HCT116 (cell line): ENCODE measurements at regions not wholly inside any gene's neighbourhood (a gene's known extent, or its start where the extent isn't known, plus 50 kb on each side); places are given as distances from the start of the nearest gene placed in this dataset.

ENCODE experiments used
- ELF1 ChIP-seq: IDR thresholded peaks from 2 replicates; pipeline ENCODE4 v1.6.1; 2012; ENCODE audit warnings: low read depth, borderline replicate concordance
- EZH2 ChIP-seq: fragments of 200-600 bp; sonication (generic); IDR thresholded peaks from 2 replicates; pipeline ENCODE4 v1.6.1; 2017; ENCODE audit warnings: antibody characterized with exemption, mixed run types
- JUND ChIP-seq: IDR thresholded peaks from 2 replicates; pipeline ENCODE4 v1.6.1; 2012
- POLR2A ChIP-seq: IDR thresholded peaks from 2 replicates; pipeline ENCODE4 v1.7.0; 2011; ENCODE audit warnings: borderline replicate concordance; ENCODE audit not compliant: insufficient read depth, insufficient read length; ENCODE audit errors: extremely low read depth
- POLR2AphosphoS5 ChIP-seq: IDR thresholded peaks from 2 replicates; pipeline ENCODE4 v1.6.1; 2011; ENCODE audit warnings: mild to moderate bottlenecking, low read depth, low read length, moderate library complexity
- RAD21 ChIP-seq: IDR thresholded peaks from 2 replicates; pipeline ENCODE4 v1.6.1; 2012; ENCODE audit warnings: low read depth, mild to moderate bottlenecking
- SIN3A ChIP-seq: IDR thresholded peaks from 2 replicates; pipeline ENCODE4 v1.6.1; 2012; ENCODE audit warnings: low read depth
- TCF7L2 ChIP-seq: IDR thresholded peaks from 2 replicates; pipeline ENCODE4 v1.7.0; 2011; ENCODE audit warnings: borderline replicate concordance, inconsistent platforms; ENCODE audit not compliant: insufficient read depth, insufficient read length; ENCODE audit errors: extremely low read depth
- YY1 ChIP-seq: IDR thresholded peaks from 2 replicates; pipeline ENCODE4 v1.6.1; 2011; ENCODE audit warnings: low read length, low read depth, moderate library complexity, mild to moderate bottlenecking; ENCODE audit not compliant: insufficient replicate concordance; ENCODE audit errors: extremely low read depth
- ZNF274 ChIP-seq: fragments of 200-500 bp; sonication (Bioruptor generic); IDR thresholded peaks from 2 replicates; pipeline ENCODE4 v1.6.1; 2014; ENCODE audit warnings: mild to moderate bottlenecking, low read depth, low read length, inconsistent platforms
- TF ChIP-seq, protein P1 (sequence below), 3 experiments: fragments of 200-600 bp in 1 of 3; sonication (generic) in 1 of 3; IDR thresholded peaks in 2 of 3; conservative IDR thresholded peaks in 1 of 3; 2 replicates each; pipeline ENCODE4 v1.5.1; 2012 to 2017; ENCODE audit warnings: low read depth in 2 of 3, low read length in 2 of 3, antibody characterized with exemption in 1 of 3, borderline replicate concordance in 1 of 3, control low read depth in 1 of 3, mild to moderate bottlenecking in 1 of 3, mixed read lengths in 1 of 3, mixed run types in 1 of 3, moderate library complexity in 1 of 3; ENCODE audit not compliant: insufficient read depth in 1 of 3
- TF ChIP-seq, protein P2 (sequence below): IDR thresholded peaks from 2 replicates; pipeline ENCODE4 v1.6.1; 2012; ENCODE audit warnings: low read depth
- TF ChIP-seq, protein P3 (sequence below): IDR thresholded peaks from 2 replicates; pipeline ENCODE4 v1.6.1; 2012

DNA sequence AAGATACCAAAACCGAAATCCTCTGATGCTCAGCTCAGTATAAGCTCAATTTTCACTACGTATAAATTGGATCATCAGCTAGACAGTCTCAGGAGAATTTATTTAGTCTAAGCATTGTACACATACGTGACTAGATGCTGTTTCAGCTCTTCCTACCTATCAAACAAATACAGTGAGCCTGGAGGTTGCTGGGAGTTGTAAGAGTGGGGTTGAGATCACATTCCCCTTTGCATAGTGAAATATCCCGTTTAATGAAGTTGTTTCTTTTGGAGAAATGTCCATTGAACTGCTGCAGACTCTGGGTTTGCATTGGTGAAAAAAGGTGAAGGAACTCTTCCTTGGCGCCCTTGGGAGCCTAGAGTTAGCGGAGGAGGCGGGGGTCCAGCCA, 68.9 kb upstream of the GJB6 start:
- TF ChIP-seq, protein P1, sequence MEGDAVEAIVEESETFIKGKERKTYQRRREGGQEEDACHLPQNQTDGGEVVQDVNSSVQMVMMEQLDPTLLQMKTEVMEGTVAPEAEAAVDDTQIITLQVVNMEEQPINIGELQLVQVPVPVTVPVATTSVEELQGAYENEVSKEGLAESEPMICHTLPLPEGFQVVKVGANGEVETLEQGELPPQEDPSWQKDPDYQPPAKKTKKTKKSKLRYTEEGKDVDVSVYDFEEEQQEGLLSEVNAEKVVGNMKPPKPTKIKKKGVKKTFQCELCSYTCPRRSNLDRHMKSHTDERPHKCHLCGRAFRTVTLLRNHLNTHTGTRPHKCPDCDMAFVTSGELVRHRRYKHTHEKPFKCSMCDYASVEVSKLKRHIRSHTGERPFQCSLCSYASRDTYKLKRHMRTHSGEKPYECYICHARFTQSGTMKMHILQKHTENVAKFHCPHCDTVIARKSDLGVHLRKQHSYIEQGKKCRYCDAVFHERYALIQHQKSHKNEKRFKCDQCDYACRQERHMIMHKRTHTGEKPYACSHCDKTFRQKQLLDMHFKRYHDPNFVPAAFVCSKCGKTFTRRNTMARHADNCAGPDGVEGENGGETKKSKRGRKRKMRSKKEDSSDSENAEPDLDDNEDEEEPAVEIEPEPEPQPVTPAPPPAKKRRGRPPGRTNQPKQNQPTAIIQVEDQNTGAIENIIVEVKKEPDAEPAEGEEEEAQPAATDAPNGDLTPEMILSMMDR (IDR thresholded peaks at IDR 0.05 in 2 of 3, conservative IDR thresholded peaks at IDR 0.05 in 1 of 3; ENCODE audit: borderline replicate concordance in 1 of 3, insufficient read depth in 1 of 3, low read depth in 2 of 3, low read length in 2 of 3) = no peak
- TF ChIP-seq JUND (no peak), SIN3A (no peak), ELF1 (no peak), ZNF274 (no peak), POLR2A (no peak), YY1 (no peak), EZH2 (no peak), POLR2AphosphoS5 (no peak), TCF7L2 (no peak), RAD21 (no peak)
- TF ChIP-seq, protein P2, sequence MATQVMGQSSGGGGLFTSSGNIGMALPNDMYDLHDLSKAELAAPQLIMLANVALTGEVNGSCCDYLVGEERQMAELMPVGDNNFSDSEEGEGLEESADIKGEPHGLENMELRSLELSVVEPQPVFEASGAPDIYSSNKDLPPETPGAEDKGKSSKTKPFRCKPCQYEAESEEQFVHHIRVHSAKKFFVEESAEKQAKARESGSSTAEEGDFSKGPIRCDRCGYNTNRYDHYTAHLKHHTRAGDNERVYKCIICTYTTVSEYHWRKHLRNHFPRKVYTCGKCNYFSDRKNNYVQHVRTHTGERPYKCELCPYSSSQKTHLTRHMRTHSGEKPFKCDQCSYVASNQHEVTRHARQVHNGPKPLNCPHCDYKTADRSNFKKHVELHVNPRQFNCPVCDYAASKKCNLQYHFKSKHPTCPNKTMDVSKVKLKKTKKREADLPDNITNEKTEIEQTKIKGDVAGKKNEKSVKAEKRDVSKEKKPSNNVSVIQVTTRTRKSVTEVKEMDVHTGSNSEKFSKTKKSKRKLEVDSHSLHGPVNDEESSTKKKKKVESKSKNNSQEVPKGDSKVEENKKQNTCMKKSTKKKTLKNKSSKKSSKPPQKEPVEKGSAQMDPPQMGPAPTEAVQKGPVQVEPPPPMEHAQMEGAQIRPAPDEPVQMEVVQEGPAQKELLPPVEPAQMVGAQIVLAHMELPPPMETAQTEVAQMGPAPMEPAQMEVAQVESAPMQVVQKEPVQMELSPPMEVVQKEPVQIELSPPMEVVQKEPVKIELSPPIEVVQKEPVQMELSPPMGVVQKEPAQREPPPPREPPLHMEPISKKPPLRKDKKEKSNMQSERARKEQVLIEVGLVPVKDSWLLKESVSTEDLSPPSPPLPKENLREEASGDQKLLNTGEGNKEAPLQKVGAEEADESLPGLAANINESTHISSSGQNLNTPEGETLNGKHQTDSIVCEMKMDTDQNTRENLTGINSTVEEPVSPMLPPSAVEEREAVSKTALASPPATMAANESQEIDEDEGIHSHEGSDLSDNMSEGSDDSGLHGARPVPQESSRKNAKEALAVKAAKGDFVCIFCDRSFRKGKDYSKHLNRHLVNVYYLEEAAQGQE = no peak
- TF ChIP-seq, protein P3, sequence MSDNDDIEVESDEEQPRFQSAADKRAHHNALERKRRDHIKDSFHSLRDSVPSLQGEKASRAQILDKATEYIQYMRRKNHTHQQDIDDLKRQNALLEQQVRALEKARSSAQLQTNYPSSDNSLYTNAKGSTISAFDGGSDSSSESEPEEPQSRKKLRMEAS = no peak
